ENCODE measurements at regions not wholly inside any gene's neighbourhood (a gene's known extent, or its start where the extent isn't known, plus 50 kb on each side); places are given as distances from the start of the nearest gene placed in this dataset.

- peaks cover 0 to 29% (median 8%) of the 10 kb centered on the region in 8 donors for H3K9me3 Mint-ChIP-seq
- no peak for DNase-seq
- H3K27me3 Mint-ChIP-seq: no peaks in the 10 kb centered on the region
- Histone ChIP-seq H3K4me1 (ENCODE audit: insufficient read depth, low read length) (no peaks in the 10 kb centered on the region), H3K36me3 (ENCODE audit: insufficient read depth, low read length) (no peaks in the 10 kb centered on the region), H3K27me3 (ENCODE audit: insufficient read depth, low read length) (no peaks in the 10 kb centered on the region), H3K4me3 (ENCODE audit: low read length in 2 of 2) (no peak overlapping the region), H3K9me3 (ENCODE audit: control insufficient read depth in 1 of 2, low read length in 2 of 2) (no peaks in the 10 kb centered on the region), H3K27ac (ENCODE audit: low read depth, low read length) (no peak overlapping the region)
- CTCF ChIA-PET (ENCODE audit: partially characterized antibody): no interaction called here
- H3K36me3 Mint-ChIP-seq: no peaks in the 10 kb centered on the region
- no peak overlapping the region for H3K4me3 Mint-ChIP-seq
- intact Hi-C loops (cut with micrococcal nuclease): no loop called here
- H3K27ac Mint-ChIP-seq: no peak overlapping the region
- no peaks in the 10 kb centered on the region for H3K4me1 Mint-ChIP-seq
- POLR2A ChIA-PET (ENCODE audit: partially characterized antibody): no interaction called here
Observed at GRCh38 chr4:19540859-19541540, 710.7 kb upstream of the SLIT2 start.

- H3K27ac Mint-ChIP-seq: no peak overlapping the region
- Histone ChIP-seq H3K27ac (ENCODE audit: low read depth, low read length) (no peak overlapping the region), H3K4me1 (ENCODE audit: insufficient read depth, low read length) (no peaks in the 10 kb centered on the region), H3K27me3 (ENCODE audit: insufficient read depth, low read length) (no peaks in the 10 kb centered on the region), H3K9me3 (ENCODE audit: control insufficient read depth in 1 of 2, low read length in 2 of 2) (no peaks in the 10 kb centered on the region), H3K36me3 (ENCODE audit: insufficient read depth, low read length) (no peaks in the 10 kb centered on the region), H3K4me3 (ENCODE audit: low read length in 2 of 2) (no peak overlapping the region)
- no peaks in the 10 kb centered on the region for H3K27me3 Mint-ChIP-seq
- ChIA-PET POLR2A (ENCODE audit: partially characterized antibody) (no interaction called here), CTCF (ENCODE audit: partially characterized antibody) (no interaction called here)
- no peaks in the 10 kb centered on the region for H3K36me3 Mint-ChIP-seq
- no peaks in the 10 kb centered on the region for H3K4me1 Mint-ChIP-seq
- intact Hi-C loops (cut with micrococcal nuclease): no loop called here
- H3K4me3 Mint-ChIP-seq: no peak overlapping the region
- no peak for DNase-seq
- H3K9me3 Mint-ChIP-seq: peaks cover 0 to 19% (median 8%) of the 10 kb centered on the region in 8 donors
Observed at GRCh38 chr4:19539201-19539600, 712.5 kb upstream of the SLIT2 start.

GRCh38 chr4:19534159-19534558 lies 717.5 kb upstream of the SLIT2 start:
- H3K4me1 Mint-ChIP-seq: no peaks in the 10 kb centered on the region
- H3K36me3 Mint-ChIP-seq: no peaks in the 10 kb centered on the region
- no peak overlapping the region for H3K27ac Mint-ChIP-seq
- DNase-seq: no peak
- H3K9me3 ChIP-seq (ENCODE audit: control insufficient read depth in 1 of 2, low read length in 2 of 2): no peaks in the 10 kb centered on the region
- no peak overlapping the region for H3K4me3 ChIP-seq (ENCODE audit: low read length in 2 of 2)
- no peaks in the 10 kb centered on the region for H3K4me1 ChIP-seq (ENCODE audit: insufficient read depth, low read length)
- H3K36me3 ChIP-seq (ENCODE audit: insufficient read depth, low read length): no peaks in the 10 kb centered on the region
- H3K27ac ChIP-seq (ENCODE audit: low read depth, low read length): no peak overlapping the region
- CTCF ChIA-PET (ENCODE audit: partially characterized antibody): interaction anchor here (1.0 kb wide), 1 partner anchor 8 kb away, joined by 3 read pairs; no protein-coding TSS in a partner anchor
- no peaks in the 10 kb centered on the region for H3K27me3 ChIP-seq (ENCODE audit: insufficient read depth, low read length)
- no peak overlapping the region for H3K4me3 Mint-ChIP-seq
- POLR2A ChIA-PET (ENCODE audit: partially characterized antibody): no interaction called here
- H3K27me3 Mint-ChIP-seq: no peaks in the 10 kb centered on the region
- intact Hi-C loops (cut with micrococcal nuclease): no loop called here
- peaks cover 0 to 14% (median 5%) of the 10 kb centered on the region in 8 donors for H3K9me3 Mint-ChIP-seq

DNA sequence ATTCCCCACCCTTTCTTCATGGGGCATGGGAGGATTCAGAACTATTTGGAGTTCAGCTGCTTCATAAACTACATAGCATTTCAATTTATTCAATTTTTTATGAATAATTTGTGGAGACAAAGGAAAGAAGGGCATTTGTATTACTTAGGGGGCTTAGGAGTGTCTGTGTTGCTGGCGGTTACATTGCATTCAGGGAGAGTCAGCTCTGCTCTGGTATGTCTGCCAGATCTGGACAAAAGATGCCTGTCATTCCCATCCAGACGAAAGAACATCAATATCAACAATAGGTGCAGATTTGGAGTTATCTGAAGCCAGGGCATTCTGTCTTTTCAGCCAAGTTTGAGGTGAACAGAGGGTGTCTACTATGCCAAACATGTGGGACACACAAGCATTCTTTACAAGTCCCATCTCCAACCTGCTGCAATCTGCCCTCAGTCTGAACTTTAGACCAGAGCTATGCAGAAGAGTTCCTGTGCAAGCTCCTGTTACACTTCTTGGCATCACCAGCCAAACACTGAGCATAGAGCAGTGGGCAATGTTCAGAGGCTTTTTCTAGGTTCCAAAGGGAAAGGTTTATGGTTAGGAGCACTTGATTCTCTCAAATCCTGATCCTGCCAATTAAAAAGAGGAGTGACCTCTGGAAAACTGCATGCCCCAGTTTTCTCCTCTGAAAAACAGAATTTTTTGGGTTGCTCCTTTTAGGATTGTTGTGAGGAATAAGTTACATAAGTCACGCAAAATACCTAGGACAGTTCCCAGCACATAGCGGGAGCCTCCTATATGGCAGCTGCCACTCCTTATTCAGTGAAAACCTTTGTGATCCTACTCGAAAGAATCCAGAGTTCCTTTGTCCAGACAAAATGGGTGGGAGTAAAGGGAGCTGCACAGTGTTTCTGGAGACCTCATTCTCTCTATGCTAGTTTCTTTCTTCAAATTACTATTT lies 719.5 kb upstream of the SLIT2 start:
- no peak for DNase-seq
- Mint-ChIP-seq H3K27ac (no peak overlapping the region), H3K4me3 (no peak overlapping the region), H3K36me3 (no peaks in the 10 kb centered on the region), H3K9me3 (peaks cover 0 to 17% (median 6%) of the 10 kb centered on the region in 8 donors), H3K4me1 (no peaks in the 10 kb centered on the region), H3K27me3 (no peaks in the 10 kb centered on the region)
- ChIA-PET CTCF (ENCODE audit: partially characterized antibody) (no interaction called here), POLR2A (ENCODE audit: partially characterized antibody) (no interaction called here)
- Histone ChIP-seq H3K9me3 (ENCODE audit: control insufficient read depth in 1 of 2, low read length in 2 of 2) (no peaks in the 10 kb centered on the region), H3K4me3 (ENCODE audit: low read length in 2 of 2) (no peak overlapping the region), H3K27me3 (ENCODE audit: insufficient read depth, low read length) (no peaks in the 10 kb centered on the region), H3K4me1 (ENCODE audit: insufficient read depth, low read length) (no peaks in the 10 kb centered on the region), H3K36me3 (ENCODE audit: insufficient read depth, low read length) (no peaks in the 10 kb centered on the region), H3K27ac (ENCODE audit: low read depth, low read length) (no peak overlapping the region)
- intact Hi-C loops (cut with micrococcal nuclease): no loop called here

DNA sequence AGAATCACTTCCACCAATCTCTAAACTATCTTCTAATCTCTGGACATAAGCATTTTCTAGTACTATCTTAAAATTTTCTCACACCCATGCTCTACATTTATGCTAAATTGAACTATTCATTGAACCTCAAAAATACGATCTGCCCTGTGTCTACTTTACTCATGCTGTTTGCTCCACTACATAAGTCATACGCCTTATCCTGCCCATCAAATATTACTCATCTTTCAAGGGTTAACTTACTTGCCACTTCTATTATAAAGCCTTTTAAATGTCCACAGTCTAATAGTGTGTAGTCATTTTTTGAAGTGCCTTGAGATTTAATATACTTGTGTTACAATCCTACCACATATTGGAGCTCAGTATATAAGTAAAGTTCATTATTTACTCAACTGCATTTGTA lies 727.7 kb upstream of the SLIT2 start:
- Histone ChIP-seq H3K9me3 (ENCODE audit: control insufficient read depth in 1 of 2, low read length in 2 of 2) (no peaks in the 10 kb centered on the region), H3K4me1 (ENCODE audit: insufficient read depth, low read length) (no peaks in the 10 kb centered on the region), H3K36me3 (ENCODE audit: insufficient read depth, low read length) (no peaks in the 10 kb centered on the region), H3K27me3 (ENCODE audit: insufficient read depth, low read length) (no peaks in the 10 kb centered on the region), H3K27ac (ENCODE audit: low read depth, low read length) (no peak overlapping the region), H3K4me3 (ENCODE audit: low read length in 2 of 2) (no peak overlapping the region)
- Mint-ChIP-seq H3K27me3 (no peaks in the 10 kb centered on the region), H3K4me1 (no peaks in the 10 kb centered on the region), H3K36me3 (no peaks in the 10 kb centered on the region), H3K4me3 (no peak overlapping the region), H3K27ac (no peak overlapping the region), H3K9me3 (peaks cover 0 to 14% (median 5%) of the 10 kb centered on the region in 8 donors)
- intact Hi-C loops (cut with micrococcal nuclease): no loop called here
- ChIA-PET CTCF (ENCODE audit: partially characterized antibody) (no interaction called here), POLR2A (ENCODE audit: partially characterized antibody) (no interaction called here)
- DNase-seq: no peak

DNA sequence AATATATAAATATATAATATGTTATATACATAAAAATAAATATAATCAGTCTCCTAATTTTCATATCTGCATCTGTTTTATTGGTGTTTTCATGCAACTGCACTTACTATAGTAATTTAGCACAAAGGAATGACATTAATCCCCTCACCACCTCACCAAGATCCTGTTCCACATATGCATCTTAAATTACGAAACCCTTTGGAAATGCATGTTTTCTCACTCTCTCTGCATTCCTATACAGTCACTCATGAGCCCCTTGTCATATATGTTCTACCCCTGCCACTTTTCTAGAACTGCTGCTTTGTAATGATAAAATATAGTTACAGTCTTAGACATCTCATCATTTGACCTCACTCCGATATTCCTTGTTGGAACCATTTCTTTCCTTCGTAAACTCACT lies 728.7 kb upstream of the SLIT2 start:
- intact Hi-C loops (cut with micrococcal nuclease): no loop called here
- peaks cover 0 to 17% (median 7%) of the 10 kb centered on the region in 8 donors for H3K9me3 Mint-ChIP-seq
- H3K27ac Mint-ChIP-seq: no peak overlapping the region
- H3K4me3 ChIP-seq (ENCODE audit: low read length in 2 of 2): no peak overlapping the region
- H3K36me3 Mint-ChIP-seq: no peaks in the 10 kb centered on the region
- CTCF ChIA-PET (ENCODE audit: partially characterized antibody): no interaction called here
- no peaks in the 10 kb centered on the region for H3K4me1 ChIP-seq (ENCODE audit: insufficient read depth, low read length)
- H3K4me3 Mint-ChIP-seq: no peak overlapping the region
- H3K27me3 ChIP-seq (ENCODE audit: insufficient read depth, low read length): no peaks in the 10 kb centered on the region
- no peak overlapping the region for H3K27ac ChIP-seq (ENCODE audit: low read depth, low read length)
- H3K4me1 Mint-ChIP-seq: no peaks in the 10 kb centered on the region
- H3K9me3 ChIP-seq (ENCODE audit: control insufficient read depth in 1 of 2, low read length in 2 of 2): no peaks in the 10 kb centered on the region
- DNase-seq: peak in 1 of 5 donors; percentile 20
- no peaks in the 10 kb centered on the region for H3K36me3 ChIP-seq (ENCODE audit: insufficient read depth, low read length)
- POLR2A ChIA-PET (ENCODE audit: partially characterized antibody): no interaction called here
- H3K27me3 Mint-ChIP-seq: no peaks in the 10 kb centered on the region

DNA sequence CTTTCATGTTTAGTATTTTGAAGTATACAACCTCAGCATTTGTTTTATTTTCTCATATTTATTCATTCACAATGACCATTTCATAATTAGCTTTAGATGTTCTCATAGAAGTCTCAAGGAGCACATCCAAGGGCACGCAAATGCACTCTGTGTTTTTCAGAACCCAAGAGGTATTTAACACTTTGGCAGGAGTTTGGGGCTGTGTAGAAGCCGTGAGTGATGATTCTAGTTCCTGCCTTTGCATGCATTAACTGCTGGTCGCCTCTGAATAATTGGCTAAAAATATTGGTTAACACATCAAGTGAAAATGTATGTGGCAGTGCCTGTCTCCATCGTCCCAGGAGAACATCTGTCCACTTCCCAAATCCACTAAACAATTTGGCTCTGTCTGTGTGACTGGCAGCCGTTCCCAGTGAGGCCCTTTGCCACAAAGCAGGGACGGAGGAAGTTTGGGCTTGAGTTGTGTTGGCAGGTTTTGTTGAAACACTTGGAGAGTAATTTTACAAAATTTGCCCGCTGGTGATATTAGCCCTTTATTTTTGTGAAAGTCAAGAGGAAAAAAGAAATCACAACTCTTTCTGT lies 730.7 kb upstream of the SLIT2 start:
- DNase-seq: no peak
- Mint-ChIP-seq H3K36me3 (no peaks in the 10 kb centered on the region), H3K4me1 (no peaks in the 10 kb centered on the region), H3K27ac (no peak overlapping the region), H3K9me3 (peaks cover 0 to 20% (median 17%) of the 10 kb centered on the region in 8 donors), H3K27me3 (no peaks in the 10 kb centered on the region), H3K4me3 (no peak overlapping the region)
- no peak overlapping the region for H3K27ac ChIP-seq (ENCODE audit: low read depth, low read length)
- no peaks in the 10 kb centered on the region for H3K36me3 ChIP-seq (ENCODE audit: insufficient read depth, low read length)
- CTCF ChIA-PET (ENCODE audit: partially characterized antibody): no interaction called here
- no peaks in the 10 kb centered on the region for H3K27me3 ChIP-seq (ENCODE audit: insufficient read depth, low read length)
- POLR2A ChIA-PET (ENCODE audit: partially characterized antibody): no interaction called here
- no peaks in the 10 kb centered on the region for H3K9me3 ChIP-seq (ENCODE audit: control insufficient read depth in 1 of 2, low read length in 2 of 2)
- intact Hi-C loops (cut with micrococcal nuclease): no loop called here
- no peak overlapping the region for H3K4me3 ChIP-seq (ENCODE audit: low read length in 2 of 2)
- no peaks in the 10 kb centered on the region for H3K4me1 ChIP-seq (ENCODE audit: insufficient read depth, low read length)

Data from CD4-positive, alpha-beta memory T cell (primary cell).